Smooth muscle cell (in vitro differentiated cells): ENCODE measurements at regions not wholly inside any gene's neighbourhood (a gene's known extent, or its start where the extent isn't known, plus 50 kb on each side); places are given as distances from the start of the nearest gene placed in this dataset.

Source experiments
- DNase-seq: peaks from one replicate; lab custom pipeline; 2025; ENCODE audit not compliant: unreplicated experiment; lab: John Stamatoyannopoulos, UW
- H2AFZ ChIP-seq: fragments of 200-600 bp; sonication (generic); 2 replicates; pipeline ENCODE4 v1.6.0; 2016; ENCODE audit warnings: antibody characterized with exemption, low read depth, mild to moderate bottlenecking
- H3F3A ChIP-seq: fragments of 200-600 bp; sonication (generic); 2 replicates; pipeline ENCODE4 v1.6.0; 2017; ENCODE audit warnings: antibody characterized with exemption, low read depth
- H3K27ac ChIP-seq: fragments of 200-600 bp; sonication (generic); 2 replicates; pipeline ENCODE4 v1.5.1; 2016; ENCODE audit warnings: low read depth, mild to moderate bottlenecking
- H3K27me3 ChIP-seq: fragments of 200-600 bp; sonication (generic); 2 replicates; pipeline ENCODE4 v1.6.1; 2016; ENCODE audit warnings: low read depth, mild to moderate bottlenecking
- H3K36me3 ChIP-seq: fragments of 200-600 bp; sonication (generic); 2 replicates; pipeline ENCODE4 v1.5.1; 2016; ENCODE audit warnings: low read depth
- H3K4me1 ChIP-seq: fragments of 200-600 bp; sonication (generic); 2 replicates; pipeline ENCODE4 v1.5.1; 2016; ENCODE audit warnings: low read depth
- H3K4me2 ChIP-seq: fragments of 200-600 bp; sonication (generic); 2 replicates; pipeline ENCODE4 v1.6.0; 2016; ENCODE audit warnings: mild to moderate bottlenecking
- H3K4me3 ChIP-seq: fragments of 200-600 bp; sonication (generic); 2 replicates; pipeline ENCODE4 v1.5.1; 2016; ENCODE audit warnings: mild to moderate bottlenecking
- H3K79me2 ChIP-seq: fragments of 200-600 bp; sonication (generic); 2 replicates; pipeline ENCODE4 v1.6.0; 2016; ENCODE audit warnings: low read depth, mild to moderate bottlenecking
- H3K9ac ChIP-seq: fragments of 200-600 bp; sonication (generic); 2 replicates; pipeline ENCODE4 v1.6.0; 2016; ENCODE audit warnings: low read depth
- H3K9me3 ChIP-seq: fragments of 200-600 bp; sonication (generic); replicated peaks from 2 replicates; pipeline ENCODE4 v1.5.1; 2016; ENCODE audit warnings: low read depth
- H4K20me1 ChIP-seq: fragments of 200-600 bp; sonication (generic); 2 replicates; pipeline ENCODE4 v1.6.0; 2016; ENCODE audit warnings: low read depth
- CTCF ChIP-seq: fragments of 200-600 bp; sonication (generic); IDR thresholded peaks from 2 replicates; pipeline ENCODE4 v1.5.1; 2017; ENCODE audit warnings: borderline replicate concordance, mild to moderate bottlenecking, antibody characterized with exemption; ENCODE audit not compliant: insufficient read depth, poor library complexity, severe bottlenecking
- WGBS: methylation state at CpG from one replicate; pipeline ENCODE4 v1.1.7; 2016; ENCODE audit warnings: low lambda C conversion rate; 5-methylcytosine and 5-hydroxymethylcytosine counted together

- no peaks in the 10 kb centered on the region for H4K20me1 ChIP-seq
- no peak overlapping the region for H3K9ac ChIP-seq
- H3K27ac ChIP-seq: no peak overlapping the region
- no peak overlapping the region for H2AFZ ChIP-seq
- H3K36me3 ChIP-seq: no peaks in the 10 kb centered on the region
- H3K4me3 ChIP-seq: no peak overlapping the region
- H3K4me1 ChIP-seq: peaks cover 8% of the 10 kb centered on the region
- DNase-seq: no peak
- H3K27me3 ChIP-seq: no peaks in the 10 kb centered on the region
- no peaks in the 10 kb centered on the region for H3K79me2 ChIP-seq
- TF ChIP-seq CTCF: no peak
- H3K4me2 ChIP-seq: no peak overlapping the region
- H3F3A ChIP-seq: peaks cover 15% of the 10 kb centered on the region
- 62% methylated on average over 1 of the region's 1 CpG for WGBS
- H3K9me3 ChIP-seq: no peaks in the 10 kb centered on the region
Observed at GRCh38 chr9:21611891-21612290, 129.8 kb upstream of the IFNE start.

- peak overlapping the region; percentile 63 for H2AFZ ChIP-seq
- 38% methylated on average over 1 of the region's 1 CpG for WGBS
Observed at GRCh38 chr9:21615018-21615417, 132.9 kb upstream of the IFNE start.

GRCh38 chr9:21615446-21615845, 133.3 kb upstream of the IFNE start:
- H3K9me3 ChIP-seq: no peaks in the 10 kb centered on the region
- peaks cover 8% of the 10 kb centered on the region for H3K4me1 ChIP-seq
- H2AFZ ChIP-seq: peak overlapping the region; percentile 63
- no peak overlapping the region for H3K4me3 ChIP-seq
- no peaks in the 10 kb centered on the region for H4K20me1 ChIP-seq
- peak overlapping the region; percentile 97 for H3K27ac ChIP-seq
- peak overlapping the region; percentile 30 for H3K9ac ChIP-seq
- WGBS: 69% methylated on average over 4 of the region's 4 CpGs
- no peaks in the 10 kb centered on the region for H3K79me2 ChIP-seq
- no peak for TF ChIP-seq CTCF
- DNase-seq: no peak
- H3F3A ChIP-seq: peaks cover 14% of the 10 kb centered on the region
- no peaks in the 10 kb centered on the region for H3K36me3 ChIP-seq
- no peaks in the 10 kb centered on the region for H3K27me3 ChIP-seq
- peak overlapping the region; percentile 60 for H3K4me2 ChIP-seq

More at GRCh38 chr9:21615018-21615417, 132.9 kb upstream of the IFNE start:
- H3K9ac ChIP-seq: peak overlapping the region; percentile 30
- H4K20me1 ChIP-seq: no peaks in the 10 kb centered on the region
- no peaks in the 10 kb centered on the region for H3K27me3 ChIP-seq
- H3F3A ChIP-seq: peaks cover 14% of the 10 kb centered on the region
- no peak for TF ChIP-seq CTCF
- no peaks in the 10 kb centered on the region for H3K79me2 ChIP-seq
- H3K27ac ChIP-seq: peak overlapping the region; percentile 97
- H3K4me3 ChIP-seq: no peak overlapping the region
- DNase-seq: no peak
- peaks cover 8% of the 10 kb centered on the region for H3K4me1 ChIP-seq
- no peaks in the 10 kb centered on the region for H3K36me3 ChIP-seq
- H3K4me2 ChIP-seq: peak overlapping the region; percentile 60
- H3K9me3 ChIP-seq: no peaks in the 10 kb centered on the region

- Histone ChIP-seq H3K9ac (peak overlapping the region; percentile 77), H3K27me3 (no peaks in the 10 kb centered on the region), H2AFZ (no peak overlapping the region), H4K20me1 (no peaks in the 10 kb centered on the region), H3K79me2 (no peaks in the 10 kb centered on the region), H3K36me3 (no peaks in the 10 kb centered on the region), H3K4me1 (peaks cover 8% of the 10 kb centered on the region), H3K4me3 (no peak overlapping the region), H3K27ac (peak overlapping the region; percentile 97), H3K4me2 (peak overlapping the region; percentile 60), H3F3A (peaks cover 14% of the 10 kb centered on the region), H3K9me3 (no peaks in the 10 kb centered on the region)
- DNase-seq: no peak
- no peak for TF ChIP-seq CTCF
- 28% methylated on average over 6 of the region's 6 CpGs for WGBS
Observed at GRCh38 chr9:21616082-21616778, 134.1 kb upstream of the IFNE start.
